ENCODE measurements at regions not wholly inside any gene's neighbourhood (a gene's known extent, or its start where the extent isn't known, plus 50 kb on each side); places are given as distances from the start of the nearest gene placed in this dataset.

GRCh38 chr3:69445024-69445423 is 59.1 kb upstream of the FRMD4B start:
- TF ChIP-seq EZH2 (IDR thresholded peaks at IDR 0.05; ENCODE audit: borderline replicate concordance) (no peak), CTCF (IDR thresholded peaks at IDR 0.05; ENCODE audit: poor library complexity) (no peak)

Measured in hepatocyte (in vitro differentiated cells).